ENCODE measurements at regions not wholly inside any gene's neighbourhood (a gene's known extent, or its start where the extent isn't known, plus 50 kb on each side); places are given as distances from the start of the nearest gene placed in this dataset.
A peak's percentile ranks its signal among the peaks of the same experiment; 100 is the strongest.

DNA sequence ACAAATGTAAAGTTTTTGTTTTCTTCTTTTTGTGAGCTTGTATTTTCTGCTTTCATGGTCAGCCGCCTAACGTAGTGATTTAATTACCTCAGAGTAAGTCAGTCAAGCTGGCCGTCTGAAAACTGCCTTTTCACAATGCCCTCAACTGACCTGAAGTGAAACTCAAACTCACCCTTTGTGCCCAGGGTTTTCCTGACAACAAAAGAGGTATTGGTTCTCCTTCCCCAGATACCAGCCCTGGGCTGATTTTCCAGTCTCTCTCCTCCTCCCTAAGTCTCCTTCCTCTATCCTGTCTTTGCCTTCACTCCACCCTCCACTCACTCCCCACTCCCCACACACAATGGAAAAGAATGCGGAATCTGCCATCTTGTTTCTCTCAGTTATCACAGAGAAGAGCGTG is 184.5 kb upstream of the HEY2 start:
- Mint-ChIP-seq H3K4me1 (peaks cover 11% of the 10 kb centered on the region), H3K9me3 (no peaks in the 10 kb centered on the region), H3K4me3 (no peak overlapping the region), H3K27me3 (ENCODE audit: insufficient read depth, low read depth, poor library complexity) (peaks cover 2% of the 10 kb centered on the region), H3K36me3 (ENCODE audit: low read depth) (no peaks in the 10 kb centered on the region), H3K27ac (0 out of 2 replicates have a peak overlapping the region, but pooled peaks have one; percentile 1)
- Histone ChIP-seq H3K27ac (ENCODE audit: low read depth) (no peak overlapping the region), H3K27me3 (ENCODE audit: insufficient read depth) (no peaks in the 10 kb centered on the region), H4K20me1 (replicated peaks; ENCODE audit: insufficient read depth) (no peaks in the 10 kb centered on the region), H2AFZ (peak overlapping the region; percentile 11; the same call in 1 of the 2 replicates), H3K79me2 (replicated peaks; ENCODE audit: insufficient read depth) (no peaks in the 10 kb centered on the region), H3F3A (replicated peaks; ENCODE audit: low read depth) (no peaks in the 10 kb centered on the region), H3K9me2 (ENCODE audit: insufficient read depth) (peaks cover 11% of the 10 kb centered on the region; the same call in 1 of the 2 replicates), H3K36me3 (ENCODE audit: insufficient read depth) (no peaks in the 10 kb centered on the region), H3K4me1 (ENCODE audit: insufficient read depth) (peaks cover 7% of the 10 kb centered on the region; the same call in 1 of the 2 replicates), H3K4me3 (no peak overlapping the region), H3K4me2 (no peak overlapping the region)
- no peak for DNase-seq (ENCODE audit: low spot score)
- peak; percentile 45 for ATAC-seq
- TF ChIP-seq CREB1 (CRISPR knock-in tag; IDR thresholded peaks at IDR 0.05; ENCODE audit: low read depth), result no peak
- no peak for TF ChIP-seq POLR2AphosphoS5 (IDR thresholded peaks at IDR 0.05; ENCODE audit: low read depth)
- no peak for TF ChIP-seq ZNF331 (CRISPR knock-in tag; IDR thresholded peaks at IDR 0.05; ENCODE audit: low read depth)
- no peak for TF ChIP-seq EZH2phosphoT487 (IDR thresholded peaks at IDR 0.05; ENCODE audit: unreplicated experiment)
- no peak for TF ChIP-seq ZNF114 (CRISPR knock-in tag; IDR thresholded peaks at IDR 0.05)
- TF ChIP-seq JUNB (IDR thresholded peaks at IDR 0.05; ENCODE audit: unreplicated experiment), result no peak
- TF ChIP-seq STAT1 (IDR thresholded peaks at IDR 0.05; ENCODE audit: unreplicated experiment), result no peak
- no peak for TF ChIP-seq NANOG (IDR thresholded peaks at IDR 0.05; ENCODE audit: borderline replicate concordance)
- TF ChIP-seq, protein P1, sequence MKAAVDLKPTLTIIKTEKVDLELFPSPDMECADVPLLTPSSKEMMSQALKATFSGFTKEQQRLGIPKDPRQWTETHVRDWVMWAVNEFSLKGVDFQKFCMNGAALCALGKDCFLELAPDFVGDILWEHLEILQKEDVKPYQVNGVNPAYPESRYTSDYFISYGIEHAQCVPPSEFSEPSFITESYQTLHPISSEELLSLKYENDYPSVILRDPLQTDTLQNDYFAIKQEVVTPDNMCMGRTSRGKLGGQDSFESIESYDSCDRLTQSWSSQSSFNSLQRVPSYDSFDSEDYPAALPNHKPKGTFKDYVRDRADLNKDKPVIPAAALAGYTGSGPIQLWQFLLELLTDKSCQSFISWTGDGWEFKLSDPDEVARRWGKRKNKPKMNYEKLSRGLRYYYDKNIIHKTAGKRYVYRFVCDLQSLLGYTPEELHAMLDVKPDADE (IDR thresholded peaks at IDR 0.05), result no peak
- TF ChIP-seq, protein P2, sequence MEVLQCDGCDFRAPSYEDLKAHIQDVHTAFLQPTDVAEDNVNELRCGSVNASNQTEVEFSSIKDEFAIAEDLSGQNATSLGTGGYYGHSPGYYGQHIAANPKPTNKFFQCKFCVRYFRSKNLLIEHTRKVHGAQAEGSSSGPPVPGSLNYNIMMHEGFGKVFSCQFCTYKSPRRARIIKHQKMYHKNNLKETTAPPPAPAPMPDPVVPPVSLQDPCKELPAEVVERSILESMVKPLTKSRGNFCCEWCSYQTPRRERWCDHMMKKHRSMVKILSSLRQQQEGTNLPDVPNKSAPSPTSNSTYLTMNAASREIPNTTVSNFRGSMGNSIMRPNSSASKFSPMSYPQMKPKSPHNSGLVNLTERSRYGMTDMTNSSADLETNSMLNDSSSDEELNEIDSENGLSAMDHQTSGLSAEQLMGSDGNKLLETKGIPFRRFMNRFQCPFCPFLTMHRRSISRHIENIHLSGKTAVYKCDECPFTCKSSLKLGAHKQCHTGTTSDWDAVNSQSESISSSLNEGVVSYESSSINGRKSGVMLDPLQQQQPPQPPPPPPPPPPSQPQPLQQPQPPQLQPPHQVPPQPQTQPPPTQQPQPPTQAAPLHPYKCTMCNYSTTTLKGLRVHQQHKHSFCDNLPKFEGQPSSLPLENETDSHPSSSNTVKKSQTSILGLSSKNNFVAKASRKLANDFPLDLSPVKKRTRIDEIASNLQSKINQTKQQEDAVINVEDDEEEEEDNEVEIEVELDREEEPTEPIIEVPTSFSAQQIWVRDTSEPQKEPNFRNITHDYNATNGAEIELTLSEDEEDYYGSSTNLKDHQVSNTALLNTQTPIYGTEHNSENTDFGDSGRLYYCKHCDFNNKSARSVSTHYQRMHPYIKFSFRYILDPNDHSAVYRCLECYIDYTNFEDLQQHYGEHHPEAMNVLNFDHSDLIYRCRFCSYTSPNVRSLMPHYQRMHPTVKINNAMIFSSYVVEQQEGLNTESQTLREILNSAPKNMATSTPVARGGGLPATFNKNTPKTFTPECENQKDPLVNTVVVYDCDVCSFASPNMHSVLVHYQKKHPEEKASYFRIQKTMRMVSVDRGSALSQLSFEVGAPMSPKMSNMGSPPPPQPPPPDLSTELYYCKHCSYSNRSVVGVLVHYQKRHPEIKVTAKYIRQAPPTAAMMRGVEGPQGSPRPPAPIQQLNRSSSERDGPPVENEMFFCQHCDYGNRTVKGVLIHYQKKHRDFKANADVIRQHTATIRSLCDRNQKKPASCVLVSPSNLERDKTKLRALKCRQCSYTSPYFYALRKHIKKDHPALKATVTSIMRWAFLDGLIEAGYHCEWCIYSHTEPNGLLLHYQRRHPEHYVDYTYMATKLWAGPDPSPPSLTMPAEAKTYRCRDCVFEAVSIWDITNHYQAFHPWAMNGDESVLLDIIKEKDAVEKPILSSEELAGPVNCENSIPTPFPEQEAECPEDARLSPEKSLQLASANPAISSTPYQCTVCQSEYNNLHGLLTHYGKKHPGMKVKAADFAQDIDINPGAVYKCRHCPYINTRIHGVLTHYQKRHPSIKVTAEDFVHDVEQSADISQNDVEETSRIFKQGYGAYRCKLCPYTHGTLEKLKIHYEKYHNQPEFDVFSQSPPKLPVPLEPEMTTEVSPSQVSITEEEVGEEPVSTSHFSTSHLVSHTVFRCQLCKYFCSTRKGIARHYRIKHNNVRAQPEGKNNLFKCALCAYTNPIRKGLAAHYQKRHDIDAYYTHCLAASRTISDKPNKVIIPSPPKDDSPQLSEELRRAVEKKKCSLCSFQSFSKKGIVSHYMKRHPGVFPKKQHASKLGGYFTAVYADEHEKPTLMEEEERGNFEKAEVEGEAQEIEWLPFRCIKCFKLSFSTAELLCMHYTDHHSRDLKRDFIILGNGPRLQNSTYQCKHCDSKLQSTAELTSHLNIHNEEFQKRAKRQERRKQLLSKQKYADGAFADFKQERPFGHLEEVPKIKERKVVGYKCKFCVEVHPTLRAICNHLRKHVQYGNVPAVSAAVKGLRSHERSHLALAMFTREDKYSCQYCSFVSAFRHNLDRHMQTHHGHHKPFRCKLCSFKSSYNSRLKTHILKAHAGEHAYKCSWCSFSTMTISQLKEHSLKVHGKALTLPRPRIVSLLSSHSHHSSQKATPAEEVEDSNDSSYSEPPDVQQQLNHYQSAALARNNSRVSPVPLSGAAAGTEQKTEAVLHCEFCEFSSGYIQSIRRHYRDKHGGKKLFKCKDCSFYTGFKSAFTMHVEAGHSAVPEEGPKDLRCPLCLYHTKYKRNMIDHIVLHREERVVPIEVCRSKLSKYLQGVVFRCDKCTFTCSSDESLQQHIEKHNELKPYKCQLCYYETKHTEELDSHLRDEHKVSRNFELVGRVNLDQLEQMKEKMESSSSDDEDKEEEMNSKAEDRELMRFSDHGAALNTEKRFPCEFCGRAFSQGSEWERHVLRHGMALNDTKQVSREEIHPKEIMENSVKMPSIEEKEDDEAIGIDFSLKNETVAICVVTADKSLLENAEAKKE (CRISPR knock-in tag; IDR thresholded peaks at IDR 0.05), result no peak
- TF ChIP-seq, protein P3, sequence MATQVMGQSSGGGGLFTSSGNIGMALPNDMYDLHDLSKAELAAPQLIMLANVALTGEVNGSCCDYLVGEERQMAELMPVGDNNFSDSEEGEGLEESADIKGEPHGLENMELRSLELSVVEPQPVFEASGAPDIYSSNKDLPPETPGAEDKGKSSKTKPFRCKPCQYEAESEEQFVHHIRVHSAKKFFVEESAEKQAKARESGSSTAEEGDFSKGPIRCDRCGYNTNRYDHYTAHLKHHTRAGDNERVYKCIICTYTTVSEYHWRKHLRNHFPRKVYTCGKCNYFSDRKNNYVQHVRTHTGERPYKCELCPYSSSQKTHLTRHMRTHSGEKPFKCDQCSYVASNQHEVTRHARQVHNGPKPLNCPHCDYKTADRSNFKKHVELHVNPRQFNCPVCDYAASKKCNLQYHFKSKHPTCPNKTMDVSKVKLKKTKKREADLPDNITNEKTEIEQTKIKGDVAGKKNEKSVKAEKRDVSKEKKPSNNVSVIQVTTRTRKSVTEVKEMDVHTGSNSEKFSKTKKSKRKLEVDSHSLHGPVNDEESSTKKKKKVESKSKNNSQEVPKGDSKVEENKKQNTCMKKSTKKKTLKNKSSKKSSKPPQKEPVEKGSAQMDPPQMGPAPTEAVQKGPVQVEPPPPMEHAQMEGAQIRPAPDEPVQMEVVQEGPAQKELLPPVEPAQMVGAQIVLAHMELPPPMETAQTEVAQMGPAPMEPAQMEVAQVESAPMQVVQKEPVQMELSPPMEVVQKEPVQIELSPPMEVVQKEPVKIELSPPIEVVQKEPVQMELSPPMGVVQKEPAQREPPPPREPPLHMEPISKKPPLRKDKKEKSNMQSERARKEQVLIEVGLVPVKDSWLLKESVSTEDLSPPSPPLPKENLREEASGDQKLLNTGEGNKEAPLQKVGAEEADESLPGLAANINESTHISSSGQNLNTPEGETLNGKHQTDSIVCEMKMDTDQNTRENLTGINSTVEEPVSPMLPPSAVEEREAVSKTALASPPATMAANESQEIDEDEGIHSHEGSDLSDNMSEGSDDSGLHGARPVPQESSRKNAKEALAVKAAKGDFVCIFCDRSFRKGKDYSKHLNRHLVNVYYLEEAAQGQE (IDR thresholded peaks at IDR 0.05; ENCODE audit: unreplicated experiment), result no peak
- TF ChIP-seq, protein P4, sequence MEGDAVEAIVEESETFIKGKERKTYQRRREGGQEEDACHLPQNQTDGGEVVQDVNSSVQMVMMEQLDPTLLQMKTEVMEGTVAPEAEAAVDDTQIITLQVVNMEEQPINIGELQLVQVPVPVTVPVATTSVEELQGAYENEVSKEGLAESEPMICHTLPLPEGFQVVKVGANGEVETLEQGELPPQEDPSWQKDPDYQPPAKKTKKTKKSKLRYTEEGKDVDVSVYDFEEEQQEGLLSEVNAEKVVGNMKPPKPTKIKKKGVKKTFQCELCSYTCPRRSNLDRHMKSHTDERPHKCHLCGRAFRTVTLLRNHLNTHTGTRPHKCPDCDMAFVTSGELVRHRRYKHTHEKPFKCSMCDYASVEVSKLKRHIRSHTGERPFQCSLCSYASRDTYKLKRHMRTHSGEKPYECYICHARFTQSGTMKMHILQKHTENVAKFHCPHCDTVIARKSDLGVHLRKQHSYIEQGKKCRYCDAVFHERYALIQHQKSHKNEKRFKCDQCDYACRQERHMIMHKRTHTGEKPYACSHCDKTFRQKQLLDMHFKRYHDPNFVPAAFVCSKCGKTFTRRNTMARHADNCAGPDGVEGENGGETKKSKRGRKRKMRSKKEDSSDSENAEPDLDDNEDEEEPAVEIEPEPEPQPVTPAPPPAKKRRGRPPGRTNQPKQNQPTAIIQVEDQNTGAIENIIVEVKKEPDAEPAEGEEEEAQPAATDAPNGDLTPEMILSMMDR (conservative IDR thresholded peaks at IDR 0.05; ENCODE audit: low read depth in 2 of 2), result no peak
- no peak for TF ChIP-seq EZH2 (IDR thresholded peaks at IDR 0.05; ENCODE audit: low read depth, unreplicated experiment)

Measured in GM23338 (cell line).